KOPT-K1 (cell line): ENCODE measurements at regions not wholly inside any gene's neighbourhood (a gene's known extent, or its start where the extent isn't known, plus 50 kb on each side); places are given as distances from the start of the nearest gene placed in this dataset.

Experiments used
- H3K27ac ChIP-seq: fragments of 200-600 bp; sonication (generic); 2 replicates; pipeline ENCODE4 v1.5.1; 2016; ENCODE audit warnings: antibody characterized with exemption, mild to moderate bottlenecking, low read depth, low read length; ENCODE audit not compliant: poor library complexity, severe bottlenecking
- H3K36me3 ChIP-seq: fragments of 200-600 bp; sonication (generic); 2 replicates; pipeline ENCODE4 v1.5.1; 2017; ENCODE audit warnings: antibody characterized with exemption, mild to moderate bottlenecking, low read length, moderate library complexity; ENCODE audit not compliant: insufficient read depth
- H3K9me3 ChIP-seq: fragments of 200-600 bp; sonication (generic); 2 replicates; pipeline ENCODE4 v1.5.1; 2017; ENCODE audit warnings: antibody characterized with exemption, low read length, mild to moderate bottlenecking; ENCODE audit not compliant: insufficient read depth, poor library complexity, severe bottlenecking

DNA sequence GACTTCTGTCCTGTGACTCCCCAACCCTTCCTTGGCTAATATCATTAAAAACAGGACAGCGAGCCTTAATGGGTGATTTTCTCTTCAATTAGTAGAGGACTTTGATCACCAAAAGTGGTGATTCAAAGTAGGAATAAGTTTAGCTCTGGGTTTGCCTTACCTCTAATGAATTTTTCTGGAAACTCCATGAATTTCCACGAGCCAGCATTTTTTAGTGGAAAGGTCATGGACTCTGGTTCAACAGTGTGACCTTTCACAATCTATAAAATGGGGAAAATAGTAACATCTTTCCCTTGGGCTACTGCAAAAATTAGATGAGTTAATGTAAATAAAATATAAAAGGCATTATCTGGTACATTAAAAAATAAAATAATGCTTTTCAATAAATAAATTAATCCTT is 417.8 kb upstream of the NR2F2 start:
- no peaks in the 10 kb centered on the region for H3K36me3 ChIP-seq
- H3K27ac ChIP-seq, result no peak overlapping the region
- H3K9me3 ChIP-seq, result no peaks in the 10 kb centered on the region

DNA sequence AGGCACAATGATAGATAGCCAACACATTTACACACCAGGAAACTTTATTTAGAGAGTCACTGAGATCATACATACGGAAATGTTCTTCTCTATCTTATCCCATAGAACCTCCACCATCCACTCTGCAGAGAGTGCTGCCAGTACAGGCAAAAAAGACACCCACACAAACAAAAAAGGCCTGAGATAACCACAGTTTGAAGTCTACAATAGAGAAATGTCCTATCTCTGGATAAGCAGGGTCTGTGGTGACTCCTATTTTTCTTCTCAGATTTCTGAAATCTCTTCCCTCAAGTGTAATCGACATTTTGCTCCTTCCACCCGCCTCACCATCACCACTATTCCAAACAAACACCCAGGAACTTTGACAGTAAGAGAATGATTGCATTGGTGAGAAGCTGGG is 413.9 kb upstream of the NR2F2 start:
- Histone ChIP-seq H3K27ac (no peak overlapping the region), H3K9me3 (no peaks in the 10 kb centered on the region), H3K36me3 (no peaks in the 10 kb centered on the region)

DNA sequence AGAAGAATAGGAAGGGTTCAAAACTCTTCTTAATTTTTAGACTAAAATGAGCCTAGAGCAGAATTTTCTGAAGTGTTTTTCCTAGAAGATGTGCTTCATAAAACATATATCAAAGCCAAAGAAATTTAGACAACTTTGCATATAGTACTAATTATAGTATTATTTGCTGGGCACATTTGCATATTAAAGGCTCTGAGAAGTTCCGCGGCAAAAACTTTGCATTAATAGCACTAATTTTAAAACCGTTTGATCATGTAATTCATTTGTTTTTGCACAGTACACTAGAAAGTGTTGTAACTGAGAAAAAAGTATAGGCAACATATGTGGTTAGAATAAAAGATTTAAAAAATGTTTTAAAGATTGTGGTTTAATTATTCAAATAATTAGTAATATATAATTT is 412.0 kb upstream of the NR2F2 start:
- Histone ChIP-seq H3K36me3 (no peaks in the 10 kb centered on the region), H3K27ac (no peak overlapping the region), H3K9me3 (no peaks in the 10 kb centered on the region)

DNA sequence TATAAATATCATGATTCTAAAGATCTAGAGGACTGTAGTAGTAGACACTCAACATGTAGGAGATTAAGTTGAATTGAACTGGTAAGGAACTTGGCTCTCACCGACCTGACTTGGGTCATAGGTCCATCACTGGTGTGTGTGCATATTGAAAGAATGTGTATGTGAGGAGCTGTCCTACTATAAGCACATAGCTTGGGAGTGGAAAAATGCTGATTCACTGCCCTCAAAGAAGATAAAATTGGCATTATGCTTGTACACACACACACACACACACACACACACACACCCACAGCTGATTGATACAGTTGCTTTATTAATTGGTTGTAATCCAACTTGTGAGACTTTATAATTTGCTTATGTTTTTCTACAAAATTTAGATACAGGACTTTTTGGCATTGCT is 411.0 kb upstream of the NR2F2 start:
- Histone ChIP-seq H3K9me3 (no peaks in the 10 kb centered on the region), H3K27ac (no peak overlapping the region)

DNA sequence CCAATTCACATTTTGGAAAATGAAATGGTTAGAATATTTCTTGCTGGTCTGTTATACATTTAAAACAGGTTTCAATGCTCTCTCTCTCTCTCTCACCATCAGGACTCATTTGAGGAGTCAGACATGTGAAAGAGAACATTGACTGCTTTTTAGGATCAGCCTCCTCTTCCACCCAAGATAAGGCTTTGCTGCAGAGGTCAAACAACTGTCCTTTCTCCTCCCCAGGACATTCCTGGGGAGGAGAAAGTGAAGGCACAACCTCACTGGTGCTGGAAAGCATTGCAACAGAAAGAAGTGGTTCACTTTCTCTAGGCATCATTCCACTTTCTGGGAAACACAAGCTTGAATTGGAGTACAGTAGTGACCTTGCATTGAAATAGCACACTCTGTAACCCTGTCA is 409.1 kb upstream of the NR2F2 start:
- Histone ChIP-seq H3K9me3 (no peaks in the 10 kb centered on the region), H3K27ac (no peak overlapping the region)

More for the DNA sequence above, 411.0 kb upstream of the NR2F2 start:
- no peaks in the 10 kb centered on the region for H3K36me3 ChIP-seq

DNA sequence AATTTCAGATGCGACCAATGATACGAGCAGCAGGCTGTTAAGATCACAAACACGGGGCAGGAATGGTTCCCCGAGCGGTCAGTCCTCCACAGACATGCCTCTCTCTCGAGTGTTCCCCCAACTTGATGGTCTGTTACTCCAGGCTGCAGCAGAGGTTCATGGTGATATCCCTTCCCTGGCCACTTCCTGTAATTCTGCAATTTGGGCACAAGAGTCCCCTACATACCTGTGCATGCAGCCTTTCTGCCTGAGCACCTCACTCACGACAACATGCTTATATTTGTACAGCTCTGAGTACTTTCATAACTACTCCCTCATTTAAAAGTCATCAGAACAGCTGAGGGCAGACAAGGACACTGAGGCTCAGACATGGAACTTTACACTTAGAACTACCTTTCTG is 408.1 kb upstream of the NR2F2 start:
- no peak overlapping the region for H3K27ac ChIP-seq
- no peaks in the 10 kb centered on the region for H3K9me3 ChIP-seq
- no peaks in the 10 kb centered on the region for H3K36me3 ChIP-seq

More for the DNA sequence above, 409.1 kb upstream of the NR2F2 start:
- H3K36me3 ChIP-seq, result no peaks in the 10 kb centered on the region

DNA sequence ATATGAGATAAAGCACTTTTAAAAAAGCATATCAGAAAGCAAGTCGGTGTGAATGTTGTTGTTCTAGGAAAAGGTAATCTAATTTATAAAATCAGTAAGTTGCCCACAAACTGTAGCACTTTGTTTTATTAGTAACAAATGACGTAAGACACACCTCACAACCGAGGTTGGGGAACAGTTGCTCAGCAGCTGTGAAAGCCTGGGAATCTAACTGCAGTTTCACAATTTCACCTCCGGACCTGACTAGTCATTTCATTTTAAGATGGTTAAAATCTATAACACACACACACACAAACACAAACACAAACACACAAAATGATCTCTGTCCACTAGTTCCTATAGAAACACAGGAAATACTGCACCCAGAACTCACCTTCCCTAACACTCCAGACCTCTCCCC is 406.7 kb upstream of the NR2F2 start:
- Histone ChIP-seq H3K36me3 (no peaks in the 10 kb centered on the region), H3K9me3 (peaks cover 2% of the 10 kb centered on the region), H3K27ac (no peak overlapping the region)

DNA sequence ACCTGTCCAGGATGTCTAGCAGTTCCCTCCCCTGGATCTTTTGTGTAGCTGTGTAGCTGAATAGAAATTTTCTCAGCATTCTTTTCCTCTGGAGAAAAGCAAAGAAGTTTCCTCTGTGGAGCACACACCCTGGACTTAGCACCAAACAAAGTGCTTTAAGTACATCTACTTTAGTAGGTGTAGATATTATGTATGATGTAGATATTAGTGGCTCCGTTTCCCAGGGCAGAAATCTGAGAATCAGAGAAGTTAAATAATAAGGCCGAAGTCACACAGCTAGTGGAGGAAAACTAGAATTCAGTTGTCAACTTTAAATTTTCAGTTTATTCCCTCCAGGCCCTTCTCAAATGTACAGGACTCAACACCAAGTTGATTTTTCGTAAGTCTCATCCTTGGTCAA is 401.7 kb upstream of the NR2F2 start:
- H3K27ac ChIP-seq, result peak overlapping the region; percentile 79
- H3K9me3 ChIP-seq, result peaks cover 18% of the 10 kb centered on the region
- no peaks in the 10 kb centered on the region for H3K36me3 ChIP-seq

DNA sequence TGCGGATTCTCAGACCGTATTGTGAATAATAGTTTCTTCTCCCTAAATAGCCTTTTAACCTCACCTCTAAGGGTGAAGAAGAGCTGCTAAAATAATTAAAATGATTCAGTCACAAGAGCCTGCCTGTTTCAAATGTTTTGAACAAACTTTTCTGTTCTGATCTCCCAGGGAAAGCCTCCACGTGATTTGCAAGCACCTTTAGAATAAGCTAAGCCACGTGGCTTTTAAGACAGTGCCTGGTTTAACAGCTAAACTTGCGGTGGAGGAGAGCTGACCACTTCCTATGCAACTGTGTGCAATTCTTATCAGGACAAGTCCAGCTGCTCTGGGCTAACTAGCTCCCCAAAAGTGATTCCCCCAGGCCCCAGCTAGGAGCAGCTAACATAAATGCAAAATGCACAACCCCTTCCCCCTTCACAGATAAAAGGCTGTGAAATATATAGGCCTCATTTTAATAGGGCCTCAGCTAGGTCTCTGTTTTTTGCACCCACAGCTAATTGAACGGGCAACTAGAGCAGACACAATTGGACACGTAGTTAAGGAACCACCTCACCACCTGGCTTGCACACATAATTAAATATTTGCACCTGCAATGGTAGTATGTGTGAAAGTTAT is 401.2 kb upstream of the NR2F2 start:
- H3K9me3 ChIP-seq, result peaks cover 20% of the 10 kb centered on the region
- H3K27ac ChIP-seq, result peak overlapping the region; percentile 79
- no peaks in the 10 kb centered on the region for H3K36me3 ChIP-seq

DNA sequence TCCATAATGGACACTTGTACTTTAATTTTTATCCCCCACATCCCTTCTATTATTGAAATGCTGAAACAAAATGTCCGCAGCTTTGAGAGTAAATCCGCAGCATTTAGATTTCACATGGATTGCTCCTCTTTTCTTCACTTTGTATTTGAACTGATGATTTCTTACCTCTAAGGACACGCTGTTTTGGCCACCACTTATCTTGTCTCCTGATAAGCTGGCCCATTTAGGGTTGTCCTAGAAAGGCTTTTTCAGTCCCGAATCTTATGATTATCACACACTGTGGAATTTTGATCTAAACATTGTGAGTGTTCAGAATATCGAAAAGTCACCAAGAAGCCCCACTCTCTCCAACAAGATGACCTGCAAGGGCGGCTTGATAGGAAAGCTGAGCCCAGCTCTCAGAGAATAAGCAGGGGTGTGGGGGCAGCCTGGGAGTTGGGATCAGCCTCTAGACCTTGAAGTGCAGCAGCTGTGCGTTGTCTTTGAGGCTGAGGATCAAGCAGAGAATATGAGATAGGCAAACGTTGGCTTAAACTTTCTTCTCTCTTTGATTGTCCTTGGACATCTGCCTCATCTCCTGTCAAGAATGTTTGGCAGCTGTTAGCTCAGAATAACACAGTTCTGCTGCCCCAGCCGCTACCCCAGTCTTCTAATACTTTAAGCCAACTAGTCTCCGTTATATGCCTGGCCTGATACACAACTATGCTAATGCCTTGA is 399.7 kb upstream of the NR2F2 start:
- Histone ChIP-seq H3K36me3 (no peaks in the 10 kb centered on the region), H3K27ac (peak overlapping the region; percentile 79), H3K9me3 (peaks cover 33% of the 10 kb centered on the region)

DNA sequence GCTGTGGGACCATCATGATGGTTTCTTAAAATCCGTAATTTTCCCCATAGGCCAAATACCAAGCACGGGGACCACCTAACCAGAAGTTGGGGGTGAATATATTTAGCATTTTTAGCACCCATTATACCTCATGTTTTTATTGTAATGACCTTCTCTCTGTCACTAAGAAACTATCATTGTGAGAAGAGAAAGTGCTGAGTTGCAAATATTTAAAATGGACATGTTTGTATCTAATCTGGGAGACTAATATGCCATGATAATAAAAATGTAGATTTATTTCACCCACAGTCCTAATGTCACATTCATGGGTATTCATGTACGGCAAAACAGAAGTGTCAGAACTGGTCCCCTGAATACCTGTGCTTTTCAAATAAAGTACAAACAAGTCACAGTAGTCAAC is 398.9 kb upstream of the NR2F2 start:
- Histone ChIP-seq H3K27ac (peak overlapping the region; percentile 79), H3K9me3 (peaks cover 33% of the 10 kb centered on the region), H3K36me3 (no peaks in the 10 kb centered on the region)

DNA sequence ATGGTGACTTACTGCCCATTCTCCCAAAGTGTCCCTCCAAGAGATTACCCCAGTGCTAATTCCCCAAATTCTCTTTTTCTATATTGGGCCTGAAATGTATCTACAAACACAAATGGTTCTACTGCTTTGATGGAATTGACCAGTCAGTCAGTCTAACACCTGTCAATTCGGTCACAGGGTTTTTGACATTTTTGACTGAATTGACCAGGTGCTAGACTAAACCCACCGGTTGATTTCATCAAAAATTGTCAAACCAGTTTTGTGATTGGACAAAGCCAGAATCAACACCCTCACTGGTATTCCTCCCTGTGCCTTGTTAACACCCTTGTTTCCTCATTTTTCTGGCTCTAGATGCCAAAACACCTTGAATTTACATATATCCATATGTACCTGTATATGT is 398.4 kb upstream of the NR2F2 start:
- H3K36me3 ChIP-seq, result no peaks in the 10 kb centered on the region
- H3K27ac ChIP-seq, result no peak overlapping the region
- H3K9me3 ChIP-seq, result peaks cover 33% of the 10 kb centered on the region

DNA sequence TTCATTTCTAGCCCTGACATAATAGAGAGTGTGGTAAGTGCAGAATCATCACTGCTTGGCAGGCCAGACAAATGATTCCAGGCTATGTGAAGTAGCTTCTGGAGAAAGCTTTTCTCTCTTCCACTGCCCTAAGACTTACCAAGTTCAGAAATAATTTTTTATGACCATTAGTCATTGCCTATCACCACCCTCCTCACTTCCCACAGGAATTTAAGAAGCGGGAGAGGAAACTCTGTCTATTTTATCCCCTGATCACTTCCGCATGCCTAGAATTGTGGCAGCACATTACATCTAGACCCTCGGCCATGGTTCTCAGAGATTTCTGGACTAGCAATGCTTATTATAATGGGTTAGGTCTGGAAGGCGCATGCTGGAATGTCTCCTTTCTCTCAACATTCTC is 397.8 kb upstream of the NR2F2 start:
- no peaks in the 10 kb centered on the region for H3K36me3 ChIP-seq
- no peak overlapping the region for H3K27ac ChIP-seq
- H3K9me3 ChIP-seq, result peaks cover 37% of the 10 kb centered on the region

DNA sequence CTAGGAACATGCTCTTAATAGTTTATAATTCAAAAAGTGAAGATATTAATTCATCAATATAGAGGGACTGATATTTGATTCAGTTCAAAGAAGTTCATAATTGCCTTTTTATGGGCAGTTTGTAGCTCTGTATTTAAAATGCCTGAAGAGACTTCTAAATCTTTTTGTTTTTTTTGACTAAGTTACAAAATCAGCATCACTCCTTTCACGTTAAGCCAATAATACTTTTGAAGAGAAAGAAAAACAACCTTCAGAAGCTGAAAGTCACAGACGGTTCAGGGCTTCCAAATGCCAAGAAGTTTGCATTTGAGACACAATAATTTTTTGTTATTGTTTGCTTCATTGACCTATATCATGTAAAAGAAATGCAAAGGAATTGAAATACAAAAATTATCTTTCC is 394.6 kb upstream of the NR2F2 start:
- no peaks in the 10 kb centered on the region for H3K36me3 ChIP-seq
- peaks cover 34% of the 10 kb centered on the region for H3K9me3 ChIP-seq

DNA sequence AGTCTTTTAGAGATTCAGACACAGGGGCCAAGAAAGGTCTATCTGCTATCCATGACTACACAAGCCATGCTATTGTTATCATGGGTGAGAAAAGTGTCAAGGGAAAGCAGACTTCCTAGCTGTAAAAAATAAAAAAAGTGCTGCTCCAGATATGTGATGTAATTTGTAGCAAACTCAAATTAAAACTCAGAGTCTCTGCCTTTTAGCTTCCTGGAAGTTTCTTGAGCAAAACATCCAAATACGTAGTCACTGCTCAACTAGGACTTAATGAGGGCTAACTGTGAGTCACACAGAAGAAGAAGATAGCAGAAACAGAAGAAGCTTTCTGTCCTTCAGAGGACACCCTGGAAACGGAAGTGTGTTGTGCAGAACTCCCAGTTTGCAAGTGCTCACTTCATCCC is 393.4 kb upstream of the NR2F2 start:
- no peak overlapping the region for H3K27ac ChIP-seq
- H3K36me3 ChIP-seq, result no peaks in the 10 kb centered on the region
- H3K9me3 ChIP-seq, result peaks cover 34% of the 10 kb centered on the region

More for the DNA sequence above, 394.6 kb upstream of the NR2F2 start:
- H3K27ac ChIP-seq, result no peak overlapping the region

DNA sequence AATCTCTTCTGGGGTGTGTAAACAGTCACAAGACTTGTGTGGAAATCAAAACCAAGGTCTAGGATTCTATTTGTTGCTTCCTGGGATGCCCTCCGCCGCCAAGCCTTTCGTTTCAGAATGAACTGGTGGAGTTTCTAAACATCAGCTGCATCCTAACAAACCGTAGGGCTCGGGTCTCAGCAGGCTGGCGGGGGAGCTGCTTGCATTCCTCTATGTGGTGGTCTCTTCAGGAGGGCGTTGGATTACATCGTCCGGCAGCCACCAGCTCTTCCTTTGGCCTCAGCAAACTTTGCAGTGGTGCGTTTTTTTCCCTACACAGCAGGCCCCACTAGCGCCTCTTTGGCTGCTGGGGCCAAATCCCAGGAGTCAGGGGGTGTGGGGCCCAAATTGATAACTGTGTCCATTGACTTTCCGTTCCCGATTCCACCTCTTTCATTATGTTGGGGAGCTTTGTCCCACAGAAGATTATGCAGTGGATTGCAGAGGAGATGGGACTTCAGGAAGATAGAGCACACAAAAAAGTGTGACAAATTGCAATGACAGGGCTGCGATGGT is 390.0 kb upstream of the NR2F2 start:
- Histone ChIP-seq H3K9me3 (peaks cover 9% of the 10 kb centered on the region), H3K27ac (no peak overlapping the region), H3K36me3 (no peaks in the 10 kb centered on the region)
